Chondrocyte (in vitro differentiated cells): ENCODE measurements at regions not wholly inside any gene's neighbourhood (a gene's known extent, or its start where the extent isn't known, plus 50 kb on each side); places are given as distances from the start of the nearest gene placed in this dataset.

Source experiments
- DNase-seq: peaks from one replicate; pipeline ENCODE4 v3.0.0; 2021; ENCODE audit warnings: mixed read lengths, low spot score
- H3K27ac Mint-ChIP-seq: one replicate; pipeline ENCODE4 v1.8.0; 2021; ENCODE audit warnings: mild to moderate bottlenecking, moderate library complexity, mixed read lengths; ENCODE audit not compliant: unreplicated experiment
- H3K27me3 Mint-ChIP-seq: 2 replicates; pipeline ENCODE4 v1.8.0; 2021; ENCODE audit warnings: low read depth, mixed read lengths
- H3K36me3 Mint-ChIP-seq: 2 replicates; pipeline ENCODE4 v1.8.0; 2021; ENCODE audit warnings: low read depth, mixed read lengths
- H3K4me1 Mint-ChIP-seq: 2 replicates; pipeline ENCODE4 v1.8.0; 2021; ENCODE audit warnings: low read depth, mild to moderate bottlenecking, mixed read lengths
- H3K4me3 Mint-ChIP-seq: one replicate; pipeline ENCODE4 v1.8.0; 2021; ENCODE audit warnings: mild to moderate bottlenecking, moderate library complexity, mixed read lengths; ENCODE audit not compliant: unreplicated experiment
- H3K9me3 Mint-ChIP-seq: 2 replicates; pipeline ENCODE4 v1.8.0; 2021; ENCODE audit warnings: low read depth, mixed read lengths
- TF ChIP-seq, protein P1 (sequence below): fragments of 200-600 bp; sonication (generic); IDR thresholded peaks from 2 replicates; pipeline ENCODE4 v1.5.0; 2021; ENCODE audit warnings: antibody characterized with exemption, mild to moderate bottlenecking, moderate library complexity

- Mint-ChIP-seq H3K4me1 (no peaks in the 10 kb centered on the region), H3K27me3 (no peaks in the 10 kb centered on the region), H3K36me3 (no peaks in the 10 kb centered on the region), H3K9me3 (no peaks in the 10 kb centered on the region), H3K27ac (no peak overlapping the region), H3K4me3 (no peak overlapping the region)
- TF ChIP-seq, protein P1, sequence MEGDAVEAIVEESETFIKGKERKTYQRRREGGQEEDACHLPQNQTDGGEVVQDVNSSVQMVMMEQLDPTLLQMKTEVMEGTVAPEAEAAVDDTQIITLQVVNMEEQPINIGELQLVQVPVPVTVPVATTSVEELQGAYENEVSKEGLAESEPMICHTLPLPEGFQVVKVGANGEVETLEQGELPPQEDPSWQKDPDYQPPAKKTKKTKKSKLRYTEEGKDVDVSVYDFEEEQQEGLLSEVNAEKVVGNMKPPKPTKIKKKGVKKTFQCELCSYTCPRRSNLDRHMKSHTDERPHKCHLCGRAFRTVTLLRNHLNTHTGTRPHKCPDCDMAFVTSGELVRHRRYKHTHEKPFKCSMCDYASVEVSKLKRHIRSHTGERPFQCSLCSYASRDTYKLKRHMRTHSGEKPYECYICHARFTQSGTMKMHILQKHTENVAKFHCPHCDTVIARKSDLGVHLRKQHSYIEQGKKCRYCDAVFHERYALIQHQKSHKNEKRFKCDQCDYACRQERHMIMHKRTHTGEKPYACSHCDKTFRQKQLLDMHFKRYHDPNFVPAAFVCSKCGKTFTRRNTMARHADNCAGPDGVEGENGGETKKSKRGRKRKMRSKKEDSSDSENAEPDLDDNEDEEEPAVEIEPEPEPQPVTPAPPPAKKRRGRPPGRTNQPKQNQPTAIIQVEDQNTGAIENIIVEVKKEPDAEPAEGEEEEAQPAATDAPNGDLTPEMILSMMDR: no peak
- DNase-seq: no peak
Observed at GRCh38 chr11:106503901-106504300, 426.4 kb downstream of the AASDHPPT start.

GRCh38 chr11:106507645-106508306, 430.3 kb downstream of the AASDHPPT start:
- Mint-ChIP-seq H3K9me3 (no peaks in the 10 kb centered on the region), H3K36me3 (no peaks in the 10 kb centered on the region), H3K27me3 (no peaks in the 10 kb centered on the region), H3K4me1 (no peaks in the 10 kb centered on the region), H3K27ac (no peak overlapping the region), H3K4me3 (no peak overlapping the region)
- TF ChIP-seq, protein P1: no peak
- no peak for DNase-seq

GRCh38 chr11:106514706-106515105, 437.2 kb downstream of the AASDHPPT start:
- TF ChIP-seq, protein P1: no peak
- no peaks in the 10 kb centered on the region for H3K4me1 Mint-ChIP-seq
- H3K36me3 Mint-ChIP-seq: peaks cover 5% of the 10 kb centered on the region
- no peaks in the 10 kb centered on the region for H3K27me3 Mint-ChIP-seq
- H3K27ac Mint-ChIP-seq: no peak overlapping the region
- no peak for DNase-seq
- peaks cover 11% of the 10 kb centered on the region for H3K9me3 Mint-ChIP-seq
- H3K4me3 Mint-ChIP-seq: no peak overlapping the region

DNA sequence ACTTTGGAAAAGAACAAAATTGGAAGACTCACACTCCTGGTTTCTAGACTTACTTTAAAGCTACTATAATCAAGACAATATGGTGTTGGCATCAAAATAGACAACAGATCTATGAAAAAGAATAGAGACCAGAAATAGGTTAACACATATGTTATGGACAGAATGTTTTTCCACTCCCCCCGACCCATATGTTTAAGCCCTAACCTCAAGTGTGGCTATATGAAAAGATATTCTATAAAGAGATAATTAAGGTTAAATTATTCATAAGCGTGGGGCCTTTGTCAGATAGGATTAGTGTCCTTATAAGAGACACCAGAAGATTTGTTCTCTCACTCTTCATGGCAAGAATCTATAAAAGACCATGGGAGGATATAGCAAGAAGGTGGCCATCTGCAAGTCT, 440.0 kb downstream of the AASDHPPT start:
- Mint-ChIP-seq H3K27me3 (peaks cover 2% of the 10 kb centered on the region), H3K27ac (no peak overlapping the region), H3K4me1 (no peaks in the 10 kb centered on the region), H3K36me3 (peaks cover 5% of the 10 kb centered on the region), H3K9me3 (peaks cover 11% of the 10 kb centered on the region), H3K4me3 (no peak overlapping the region)
- DNase-seq: no peak
- TF ChIP-seq, protein P1: no peak

DNA sequence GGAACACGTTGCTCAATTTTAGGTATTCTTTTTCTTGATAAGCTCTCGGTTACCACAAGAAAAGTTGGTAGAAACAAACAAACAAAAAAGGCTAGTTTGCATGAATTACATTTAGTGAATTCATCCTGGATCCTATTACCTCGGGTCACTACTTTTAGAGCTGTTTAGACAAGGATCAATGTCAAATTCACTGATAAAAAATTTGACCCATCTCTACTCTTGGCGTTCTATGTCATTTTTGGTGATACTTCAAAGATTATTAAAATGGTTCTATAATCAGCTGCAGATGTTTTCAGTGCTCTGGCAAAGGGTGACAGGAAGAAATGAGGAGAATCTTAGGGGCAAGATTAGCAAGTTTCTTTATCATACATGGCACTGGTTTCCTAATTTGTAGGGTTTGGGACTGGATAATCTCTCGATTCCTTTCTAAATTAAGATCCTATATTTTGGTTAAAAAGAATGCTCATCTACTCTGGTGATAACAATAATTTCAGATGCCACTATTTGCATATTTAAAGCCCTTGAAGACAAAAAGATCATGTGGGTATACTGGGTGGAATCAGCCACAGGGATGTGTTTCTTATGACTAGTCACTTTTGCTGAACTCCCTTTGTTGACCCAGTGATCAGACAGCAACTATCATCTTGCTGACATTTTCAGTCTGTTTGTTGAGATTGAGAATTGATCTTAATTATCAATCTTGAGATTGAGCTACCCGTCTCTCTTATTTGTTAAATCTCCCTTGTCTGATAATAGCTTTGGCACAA, 442.9 kb downstream of the AASDHPPT start:
- H3K9me3 Mint-ChIP-seq: peaks cover 4% of the 10 kb centered on the region
- peaks cover 7% of the 10 kb centered on the region for H3K27me3 Mint-ChIP-seq
- H3K4me1 Mint-ChIP-seq: no peaks in the 10 kb centered on the region
- DNase-seq: no peak
- H3K4me3 Mint-ChIP-seq: no peak overlapping the region
- TF ChIP-seq, protein P1: no peak
- H3K27ac Mint-ChIP-seq: no peak overlapping the region
- H3K36me3 Mint-ChIP-seq: no peaks in the 10 kb centered on the region
